ENCODE measurements at regions not wholly inside any gene's neighbourhood (a gene's known extent, or its start where the extent isn't known, plus 50 kb on each side); places are given as distances from the start of the nearest gene placed in this dataset.

DNA sequence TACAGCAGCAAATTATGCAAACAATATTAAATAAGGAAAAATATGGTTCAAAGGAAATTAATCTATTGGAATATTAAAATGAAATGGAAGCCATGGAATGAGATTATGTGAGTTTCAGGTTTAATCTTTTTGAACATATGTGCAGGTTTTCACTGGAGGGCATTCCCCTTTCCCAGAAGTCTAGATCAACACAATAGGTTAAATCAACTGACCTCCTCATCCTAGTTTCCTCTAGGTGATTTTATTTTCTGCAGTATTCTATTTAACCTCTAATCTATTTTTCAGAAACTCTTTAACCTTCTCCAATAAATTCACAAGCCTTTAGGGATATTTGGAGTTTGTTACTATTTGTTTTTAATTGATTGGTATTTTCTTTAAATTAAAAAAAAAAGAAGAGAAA lies 2657.6 kb upstream of the PCDH20 start:
- no peaks in the 10 kb centered on the region for H3K27me3 ChIP-seq (ENCODE audit: control insufficient read depth, insufficient read depth, low read length)
- H3K79me2 ChIP-seq: no peaks in the 10 kb centered on the region
- no peak overlapping the region for H3K4me2 ChIP-seq (ENCODE audit: low read length)
- H3K9me3 ChIP-seq (ENCODE audit: control insufficient read depth, low read length): no peaks in the 10 kb centered on the region
- no peak overlapping the region for H3K4me3 ChIP-seq (ENCODE audit: low read depth, low read length)
- no peak overlapping the region for H3K27ac ChIP-seq
- H3K4me1 ChIP-seq: no peaks in the 10 kb centered on the region
- TF ChIP-seq, protein P1, sequence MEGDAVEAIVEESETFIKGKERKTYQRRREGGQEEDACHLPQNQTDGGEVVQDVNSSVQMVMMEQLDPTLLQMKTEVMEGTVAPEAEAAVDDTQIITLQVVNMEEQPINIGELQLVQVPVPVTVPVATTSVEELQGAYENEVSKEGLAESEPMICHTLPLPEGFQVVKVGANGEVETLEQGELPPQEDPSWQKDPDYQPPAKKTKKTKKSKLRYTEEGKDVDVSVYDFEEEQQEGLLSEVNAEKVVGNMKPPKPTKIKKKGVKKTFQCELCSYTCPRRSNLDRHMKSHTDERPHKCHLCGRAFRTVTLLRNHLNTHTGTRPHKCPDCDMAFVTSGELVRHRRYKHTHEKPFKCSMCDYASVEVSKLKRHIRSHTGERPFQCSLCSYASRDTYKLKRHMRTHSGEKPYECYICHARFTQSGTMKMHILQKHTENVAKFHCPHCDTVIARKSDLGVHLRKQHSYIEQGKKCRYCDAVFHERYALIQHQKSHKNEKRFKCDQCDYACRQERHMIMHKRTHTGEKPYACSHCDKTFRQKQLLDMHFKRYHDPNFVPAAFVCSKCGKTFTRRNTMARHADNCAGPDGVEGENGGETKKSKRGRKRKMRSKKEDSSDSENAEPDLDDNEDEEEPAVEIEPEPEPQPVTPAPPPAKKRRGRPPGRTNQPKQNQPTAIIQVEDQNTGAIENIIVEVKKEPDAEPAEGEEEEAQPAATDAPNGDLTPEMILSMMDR (IDR thresholded peaks at IDR 0.05): no peak
- H3K9ac ChIP-seq: no peak overlapping the region
- no peaks in the 10 kb centered on the region for H3K36me3 ChIP-seq (ENCODE audit: control insufficient read depth, insufficient read depth, low read length)
- no peak overlapping the region for H2AFZ ChIP-seq

DNA sequence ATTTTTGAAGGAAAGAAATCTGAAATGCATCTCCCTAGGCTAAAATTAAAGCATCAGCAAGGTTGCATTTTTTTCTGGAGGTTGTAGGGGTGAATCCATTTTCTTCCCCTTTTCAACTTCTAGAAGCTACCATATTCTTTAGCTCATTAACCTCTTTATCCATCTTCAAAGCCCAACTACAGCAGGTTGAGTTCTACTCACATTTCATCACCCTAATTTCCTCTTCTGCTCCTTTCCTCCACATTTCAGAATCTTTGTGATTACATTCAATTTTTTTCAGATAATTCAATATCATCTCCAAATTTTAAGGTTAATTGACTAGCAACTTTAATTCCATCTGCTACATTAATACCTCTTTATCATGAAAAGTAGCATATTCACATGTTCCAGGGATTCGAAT lies 2655.7 kb upstream of the PCDH20 start:
- Histone ChIP-seq H2AFZ (no peak overlapping the region), H3K36me3 (ENCODE audit: control insufficient read depth, insufficient read depth, low read length) (no peaks in the 10 kb centered on the region), H3K79me2 (no peaks in the 10 kb centered on the region), H3K9me3 (ENCODE audit: control insufficient read depth, low read length) (no peaks in the 10 kb centered on the region), H3K4me1 (no peaks in the 10 kb centered on the region), H3K9ac (no peak overlapping the region), H3K27me3 (ENCODE audit: control insufficient read depth, insufficient read depth, low read length) (no peaks in the 10 kb centered on the region), H3K4me2 (ENCODE audit: low read length) (no peak overlapping the region), H3K27ac (no peak overlapping the region), H3K4me3 (ENCODE audit: low read depth, low read length) (no peak overlapping the region)
- TF ChIP-seq, protein P1 (IDR thresholded peaks at IDR 0.05): no peak

DNA sequence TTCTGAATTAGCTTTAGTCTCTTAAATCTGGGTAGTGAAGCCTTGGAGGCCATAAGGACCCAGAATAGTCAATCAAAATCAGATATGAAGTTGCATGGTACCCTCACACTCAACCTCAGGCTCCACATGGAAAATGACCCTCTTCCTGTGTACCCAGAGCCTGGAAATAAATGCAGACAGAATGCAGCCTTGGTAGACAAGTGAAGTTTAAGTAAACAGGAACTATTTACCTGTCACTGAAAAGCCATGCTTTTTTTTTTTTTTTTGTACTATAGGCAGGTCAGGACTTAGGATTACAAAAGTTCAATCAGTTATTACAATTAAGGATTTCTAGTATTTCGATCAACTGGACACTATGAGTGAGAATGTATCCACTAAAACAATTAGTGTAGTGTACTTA lies 2654.2 kb upstream of the PCDH20 start:
- Histone ChIP-seq H2AFZ (no peak overlapping the region), H3K4me3 (ENCODE audit: low read depth, low read length) (no peak overlapping the region), H3K79me2 (no peaks in the 10 kb centered on the region), H3K4me2 (ENCODE audit: low read length) (no peak overlapping the region), H3K4me1 (no peaks in the 10 kb centered on the region), H3K9me3 (ENCODE audit: control insufficient read depth, low read length) (no peaks in the 10 kb centered on the region), H3K9ac (no peak overlapping the region), H3K27ac (no peak overlapping the region), H3K36me3 (ENCODE audit: control insufficient read depth, insufficient read depth, low read length) (no peaks in the 10 kb centered on the region), H3K27me3 (ENCODE audit: control insufficient read depth, insufficient read depth, low read length) (no peaks in the 10 kb centered on the region)
- TF ChIP-seq, protein P1 (IDR thresholded peaks at IDR 0.05): no peak

DNA sequence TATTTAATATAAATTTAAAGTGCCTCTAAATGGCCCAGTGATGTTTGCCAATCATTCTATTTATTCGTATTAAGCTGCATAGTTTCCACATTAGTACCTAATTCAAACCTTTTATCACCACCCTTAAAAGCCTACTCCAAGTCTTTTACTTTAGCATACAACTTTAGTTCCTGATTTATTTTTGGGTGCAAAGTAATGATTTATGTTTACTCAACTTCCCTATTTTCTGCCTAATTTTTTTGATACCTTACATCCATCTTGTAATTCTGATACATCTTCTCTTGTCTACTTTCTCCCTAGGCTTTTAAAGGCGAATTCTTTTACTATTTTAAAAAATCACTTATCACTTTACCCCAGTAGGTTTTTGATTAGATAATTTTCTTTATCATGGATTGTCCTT lies 2651.1 kb upstream of the PCDH20 start:
- no peaks in the 10 kb centered on the region for H3K4me1 ChIP-seq
- no peak overlapping the region for H2AFZ ChIP-seq
- H3K79me2 ChIP-seq: no peaks in the 10 kb centered on the region
- no peak overlapping the region for H3K4me2 ChIP-seq (ENCODE audit: low read length)
- TF ChIP-seq, protein P1 (IDR thresholded peaks at IDR 0.05): no peak
- no peaks in the 10 kb centered on the region for H3K36me3 ChIP-seq (ENCODE audit: control insufficient read depth, insufficient read depth, low read length)
- H3K27ac ChIP-seq: no peak overlapping the region
- no peaks in the 10 kb centered on the region for H3K27me3 ChIP-seq (ENCODE audit: control insufficient read depth, insufficient read depth, low read length)
- H3K9me3 ChIP-seq (ENCODE audit: control insufficient read depth, low read length): no peaks in the 10 kb centered on the region
- H3K9ac ChIP-seq: no peak overlapping the region
- H3K4me3 ChIP-seq (ENCODE audit: low read depth, low read length): no peak overlapping the region

DNA sequence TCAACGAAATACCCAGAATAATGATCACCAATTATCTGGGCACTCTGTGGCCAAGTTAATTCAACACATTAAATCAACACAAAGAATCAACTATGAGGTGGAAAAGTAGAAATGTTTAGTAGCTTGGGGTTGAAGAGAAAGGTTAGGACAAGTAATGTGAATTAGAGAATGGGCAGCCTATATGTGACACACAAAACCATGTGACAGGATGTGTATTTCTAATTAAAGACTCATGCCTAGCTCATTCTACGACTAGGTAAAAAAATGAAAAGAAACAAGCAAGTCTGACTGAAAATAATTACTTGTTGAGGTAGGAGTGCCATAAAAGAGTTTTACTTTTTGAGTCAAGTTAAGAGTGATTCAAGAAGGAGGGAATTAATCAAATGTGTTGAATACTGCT lies 2646.0 kb upstream of the PCDH20 start:
- no peak overlapping the region for H2AFZ ChIP-seq
- no peaks in the 10 kb centered on the region for H3K36me3 ChIP-seq (ENCODE audit: control insufficient read depth, insufficient read depth, low read length)
- no peaks in the 10 kb centered on the region for H3K9me3 ChIP-seq (ENCODE audit: control insufficient read depth, low read length)
- no peaks in the 10 kb centered on the region for H3K27me3 ChIP-seq (ENCODE audit: control insufficient read depth, insufficient read depth, low read length)
- no peak overlapping the region for H3K4me2 ChIP-seq (ENCODE audit: low read length)
- H3K4me1 ChIP-seq: no peaks in the 10 kb centered on the region
- no peak overlapping the region for H3K27ac ChIP-seq
- H3K9ac ChIP-seq: no peak overlapping the region
- no peak overlapping the region for H3K4me3 ChIP-seq (ENCODE audit: low read depth, low read length)
- no peaks in the 10 kb centered on the region for H3K79me2 ChIP-seq
- TF ChIP-seq, protein P1 (IDR thresholded peaks at IDR 0.05): no peak

All from parathyroid adenoma (tissue), 2 donors.